Effector CD8-positive, alpha-beta T cell (primary cell): ENCODE measurements at regions not wholly inside any gene's neighbourhood (a gene's known extent, or its start where the extent isn't known, plus 50 kb on each side); places are given as distances from the start of the nearest gene placed in this dataset.
"Not testable (repeated sequence)": the region's sequence is repeated elsewhere in the genome, so short reads cannot be mapped to it uniquely, and the experiment has no call there.

Source experiments
- DNase-seq: peaks from one replicate; lab custom pipeline; 2025; lab: John Stamatoyannopoulos, UW

- DNase-seq, result no peak
These were observed 65.5 kb upstream of the IGLL5 start for GRCh38 chr22:22822106-22822505.

- not testable (repeated sequence) for DNase-seq
These were observed 65.1 kb upstream of the IGLL5 start for GRCh38 chr22:22822553-22822952.

- DNase-seq, result no peak
These were observed 64.3 kb upstream of the IGLL5 start for GRCh38 chr22:22823131-22823810.

GRCh38 chr22:22824340-22825212 lies 63.0 kb upstream of the IGLL5 start:
- DNase-seq, result no peak

- no peak for DNase-seq
These were observed 62.4 kb upstream of the IGLL5 start for GRCh38 chr22:22825213-22825593.

- DNase-seq, result no peak
These were observed 60.3 kb upstream of the IGLL5 start for GRCh38 chr22:22827187-22827939.

GRCh38 chr22:22830193-22830592 lies 57.4 kb upstream of the IGLL5 start:
- DNase-seq, result no peak

- no peak for DNase-seq
These were observed 56.5 kb upstream of the IGLL5 start for GRCh38 chr22:22830957-22831688.

- no peak for DNase-seq
These were observed 54.6 kb upstream of the IGLL5 start for GRCh38 chr22:22833059-22833458.

GRCh38 chr22:22833488-22833887 lies 54.1 kb upstream of the IGLL5 start:
- DNase-seq, result no peak

- no peak for DNase-seq
These were observed 53.4 kb upstream of the IGLL5 start for GRCh38 chr22:22834204-22834603.

GRCh38 chr22:22834783-22835182 lies 52.8 kb upstream of the IGLL5 start:
- no peak for DNase-seq

- no peak for DNase-seq
These were observed 52.4 kb upstream of the IGLL5 start for GRCh38 chr22:22835242-22835641.

GRCh38 chr22:22835771-22836291 lies 51.8 kb upstream of the IGLL5 start:
- no peak for DNase-seq

GRCh38 chr22:22836635-22837034 lies 51.0 kb upstream of the IGLL5 start:
- DNase-seq, result no peak
